ENCODE measurements at regions not wholly inside any gene's neighbourhood (a gene's known extent, or its start where the extent isn't known, plus 50 kb on each side); places are given as distances from the start of the nearest gene placed in this dataset.

DNA sequence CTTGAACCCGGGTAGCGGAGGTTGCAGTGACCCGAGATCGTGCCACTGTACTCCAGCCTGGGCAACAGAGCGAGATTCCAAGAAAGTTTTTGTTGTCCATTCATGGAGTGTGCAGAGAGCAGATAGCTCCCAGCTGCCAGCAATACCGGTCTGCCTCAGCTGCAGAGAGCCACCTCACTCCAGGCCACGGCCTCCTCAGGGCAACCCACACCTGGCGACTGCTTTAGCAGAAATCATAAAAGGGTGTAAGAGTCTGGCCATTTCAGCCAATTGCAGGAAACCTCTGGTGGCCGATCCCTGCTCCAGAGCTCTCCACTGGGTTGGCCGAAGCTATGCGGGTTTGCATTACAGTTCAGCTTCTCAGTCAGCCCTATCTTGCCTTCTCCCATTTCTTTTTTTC, 227.4 kb upstream of the BCOR start:
- Histone ChIP-seq H3K27me3 (no peaks in the 10 kb centered on the region), H3K9me3 (no peaks in the 10 kb centered on the region), H3K27ac (no peak overlapping the region), H3K36me3 (no peaks in the 10 kb centered on the region), H3K4me1 (no peaks in the 10 kb centered on the region), H3K4me3 (no peak overlapping the region)
- ATAC-seq, result no peak
- intact Hi-C loops (cut with DNase I), result no loop called here
- TF ChIP-seq, protein P1, sequence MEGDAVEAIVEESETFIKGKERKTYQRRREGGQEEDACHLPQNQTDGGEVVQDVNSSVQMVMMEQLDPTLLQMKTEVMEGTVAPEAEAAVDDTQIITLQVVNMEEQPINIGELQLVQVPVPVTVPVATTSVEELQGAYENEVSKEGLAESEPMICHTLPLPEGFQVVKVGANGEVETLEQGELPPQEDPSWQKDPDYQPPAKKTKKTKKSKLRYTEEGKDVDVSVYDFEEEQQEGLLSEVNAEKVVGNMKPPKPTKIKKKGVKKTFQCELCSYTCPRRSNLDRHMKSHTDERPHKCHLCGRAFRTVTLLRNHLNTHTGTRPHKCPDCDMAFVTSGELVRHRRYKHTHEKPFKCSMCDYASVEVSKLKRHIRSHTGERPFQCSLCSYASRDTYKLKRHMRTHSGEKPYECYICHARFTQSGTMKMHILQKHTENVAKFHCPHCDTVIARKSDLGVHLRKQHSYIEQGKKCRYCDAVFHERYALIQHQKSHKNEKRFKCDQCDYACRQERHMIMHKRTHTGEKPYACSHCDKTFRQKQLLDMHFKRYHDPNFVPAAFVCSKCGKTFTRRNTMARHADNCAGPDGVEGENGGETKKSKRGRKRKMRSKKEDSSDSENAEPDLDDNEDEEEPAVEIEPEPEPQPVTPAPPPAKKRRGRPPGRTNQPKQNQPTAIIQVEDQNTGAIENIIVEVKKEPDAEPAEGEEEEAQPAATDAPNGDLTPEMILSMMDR (IDR thresholded peaks at IDR 0.05), result no peak
- DNase-seq, result no peak

GRCh38 chrX:40323977-40324376, 226.2 kb upstream of the BCOR start:
- Histone ChIP-seq H3K27ac (no peak overlapping the region), H3K36me3 (no peaks in the 10 kb centered on the region), H3K27me3 (no peaks in the 10 kb centered on the region), H3K4me3 (no peak overlapping the region), H3K9me3 (no peaks in the 10 kb centered on the region), H3K4me1 (no peaks in the 10 kb centered on the region)
- TF ChIP-seq, protein P1 (IDR thresholded peaks at IDR 0.05), result no peak
- DNase-seq (no peak), ATAC-seq (no peak)
- intact Hi-C loops (cut with DNase I), result no loop called here

- Histone ChIP-seq H3K27me3 (no peaks in the 10 kb centered on the region), H3K27ac (no peak overlapping the region), H3K9me3 (no peaks in the 10 kb centered on the region), H3K36me3 (no peaks in the 10 kb centered on the region), H3K4me1 (no peaks in the 10 kb centered on the region), H3K4me3 (no peak overlapping the region)
- TF ChIP-seq, protein P1 (IDR thresholded peaks at IDR 0.05), result no peak
- DNase-seq (no peak), ATAC-seq (no peak)
- intact Hi-C loops (cut with DNase I), result no loop called here
Measured at GRCh38 chrX:40320819-40321218, 223.1 kb upstream of the BCOR start.

- no peaks in the 10 kb centered on the region for H3K36me3 ChIP-seq
- no peaks in the 10 kb centered on the region for H3K4me1 ChIP-seq
- TF ChIP-seq, protein P1 (IDR thresholded peaks at IDR 0.05), result no peak
- ATAC-seq (no peak), DNase-seq (no peak)
- intact Hi-C loops (cut with DNase I), result no loop called here
- H3K27me3 ChIP-seq, result no peaks in the 10 kb centered on the region
- no peak overlapping the region for H3K4me3 ChIP-seq
- H3K27ac ChIP-seq, result no peak overlapping the region
- H3K9me3 ChIP-seq, result no peaks in the 10 kb centered on the region
Measured at GRCh38 chrX:40318801-40319200, 221.0 kb upstream of the BCOR start.

DNA sequence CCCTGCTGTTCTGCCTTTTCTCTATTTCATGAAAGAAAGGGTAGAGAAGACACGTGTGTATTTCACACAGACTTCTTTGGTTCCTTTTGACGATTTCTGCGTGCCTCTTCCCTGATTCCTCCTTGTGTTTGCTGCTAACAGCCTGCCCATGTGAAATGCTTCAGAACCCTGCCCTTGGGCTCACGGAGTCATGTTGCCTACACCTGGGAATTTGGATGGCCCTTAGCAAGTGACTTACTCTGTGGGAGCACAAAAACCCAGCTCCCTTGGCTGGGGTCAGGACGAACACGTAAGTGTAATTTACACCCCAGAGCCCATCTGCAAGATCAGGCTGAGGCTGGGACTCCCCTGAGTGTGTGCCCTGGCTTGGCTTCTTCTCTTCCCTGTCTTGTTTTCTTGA, 220.3 kb upstream of the BCOR start:
- intact Hi-C loops (cut with DNase I), result no loop called here
- Histone ChIP-seq H3K9me3 (no peaks in the 10 kb centered on the region), H3K4me3 (no peak overlapping the region), H3K4me1 (no peaks in the 10 kb centered on the region), H3K36me3 (no peaks in the 10 kb centered on the region), H3K27me3 (no peaks in the 10 kb centered on the region), H3K27ac (no peak overlapping the region)
- ATAC-seq (no peak), DNase-seq (no peak)
- TF ChIP-seq, protein P1 (IDR thresholded peaks at IDR 0.05), result no peak

All from left lung (tissue), 4 donors.